GM12864 (cell line): ENCODE measurements at regions not wholly inside any gene's neighbourhood (a gene's known extent, or its start where the extent isn't known, plus 50 kb on each side); places are given as distances from the start of the nearest gene placed in this dataset.

Experiments
- DNase-seq: peaks from one replicate; pipeline ENCODE4 v3.0.0-alpha.2; 2011; ENCODE audit warnings: low read depth
- H3K4me3 ChIP-seq: 2 replicates; pipeline ENCODE4 v1.5.1; 2011; ENCODE audit warnings: mild to moderate bottlenecking, low read depth, low read length, control low read depth
- CTCF ChIP-seq: IDR thresholded peaks from 2 replicates; pipeline ENCODE4 v1.5.1; 2011; ENCODE audit warnings: low read depth, mild to moderate bottlenecking, moderate library complexity, low read length, control low read depth, inconsistent platforms; ENCODE audit errors: missing control alignments

DNA sequence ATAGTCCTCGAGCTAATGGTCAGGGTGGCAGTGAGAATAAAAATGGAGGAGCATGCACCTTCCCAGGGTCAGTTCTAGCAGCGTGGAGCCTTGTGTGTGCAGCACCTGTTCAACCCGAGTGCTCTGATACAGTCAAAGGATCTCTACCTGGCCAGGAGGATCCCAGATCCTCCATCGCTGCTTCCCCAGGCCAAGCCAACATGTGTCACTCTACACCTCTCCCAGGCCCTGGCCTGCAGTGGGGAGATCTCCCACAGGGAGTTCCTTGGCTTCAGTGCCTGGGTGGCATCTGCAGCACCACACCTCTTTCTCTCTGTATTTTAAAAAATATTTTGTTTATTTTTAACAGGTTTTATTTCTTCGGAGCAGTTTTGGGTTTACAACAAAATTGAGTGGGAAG lies 414.8 kb upstream of the C2CD4B start:
- no peak for DNase-seq
- no peak overlapping the region for H3K4me3 ChIP-seq
- no peak for TF ChIP-seq CTCF

DNA sequence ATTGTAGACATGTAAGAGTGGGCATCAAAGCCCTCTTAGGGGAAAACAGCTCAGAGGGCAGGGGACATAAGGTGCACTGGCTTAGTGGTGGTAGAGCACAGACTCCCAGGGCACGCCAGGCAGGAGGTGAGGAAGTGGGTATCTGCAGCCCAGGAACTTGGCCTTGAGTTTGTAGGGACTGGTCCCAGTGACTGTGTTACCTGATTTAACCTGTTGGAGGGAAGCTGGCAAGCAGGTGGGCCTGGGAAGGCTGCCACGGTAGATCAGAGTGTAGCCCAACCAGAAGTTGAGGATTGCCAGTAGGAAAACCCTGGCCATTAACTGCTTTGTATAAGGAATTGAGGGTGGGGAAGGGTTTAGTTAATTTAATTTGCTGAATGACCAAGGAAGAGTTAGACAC lies 417.5 kb upstream of the C2CD4B start:
- no peak for DNase-seq
- no peak for TF ChIP-seq CTCF
- no peak overlapping the region for H3K4me3 ChIP-seq

DNA sequence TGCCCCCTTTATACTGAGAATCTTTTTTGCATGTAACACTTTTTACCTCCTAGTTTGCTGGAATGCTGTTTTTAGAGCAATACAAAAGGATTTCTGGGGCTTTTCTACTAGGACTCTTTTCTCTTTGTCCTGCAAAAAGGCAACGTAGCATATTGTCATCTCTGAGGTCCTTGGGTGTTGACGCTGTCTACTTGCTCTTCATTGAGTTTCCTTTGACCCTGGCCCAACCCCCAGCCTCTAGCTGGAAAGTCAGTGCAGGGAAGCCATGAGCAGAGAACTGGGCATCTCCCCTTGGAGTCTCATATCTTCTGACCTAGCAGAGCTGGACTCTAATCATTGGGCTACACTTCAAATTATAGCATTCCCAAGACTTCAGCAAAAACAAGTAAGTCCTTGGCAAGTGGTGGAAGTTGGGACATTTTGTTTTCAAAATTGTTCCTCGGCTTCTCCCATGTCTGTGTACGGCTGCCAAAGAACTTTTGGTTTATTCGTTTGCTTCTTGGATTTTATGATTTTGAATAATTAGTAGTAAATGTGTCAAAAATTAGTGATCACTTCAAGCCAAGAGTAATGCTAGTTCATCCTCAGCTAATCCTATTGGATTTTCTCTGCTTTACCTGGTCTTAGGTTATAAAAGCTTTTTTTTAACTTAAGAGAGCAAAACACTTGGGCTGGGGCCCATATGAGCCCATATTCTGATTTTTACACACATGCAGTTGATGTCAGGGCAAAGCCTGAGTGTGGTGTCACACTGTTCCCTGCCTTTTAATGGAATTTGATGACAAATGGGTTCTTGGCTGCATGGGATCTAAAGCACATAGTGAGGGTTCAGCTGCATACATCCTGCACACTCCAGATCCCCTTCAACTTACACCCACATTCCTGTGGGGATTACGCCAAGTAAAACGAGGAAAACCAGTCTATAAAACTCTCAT lies 419.5 kb upstream of the C2CD4B start:
- H3K4me3 ChIP-seq: no peak overlapping the region
- no peak for DNase-seq
- no peak for TF ChIP-seq CTCF

- no peak overlapping the region for H3K4me3 ChIP-seq
- DNase-seq: no peak
- TF ChIP-seq CTCF: no peak
Measured at GRCh38 chr15:62588938-62589670, 424.0 kb upstream of the C2CD4B start.

- no peak for DNase-seq
- TF ChIP-seq CTCF: no peak
- no peak overlapping the region for H3K4me3 ChIP-seq
Measured at GRCh38 chr15:62591842-62592838, 427.1 kb upstream of the C2CD4B start.

DNA sequence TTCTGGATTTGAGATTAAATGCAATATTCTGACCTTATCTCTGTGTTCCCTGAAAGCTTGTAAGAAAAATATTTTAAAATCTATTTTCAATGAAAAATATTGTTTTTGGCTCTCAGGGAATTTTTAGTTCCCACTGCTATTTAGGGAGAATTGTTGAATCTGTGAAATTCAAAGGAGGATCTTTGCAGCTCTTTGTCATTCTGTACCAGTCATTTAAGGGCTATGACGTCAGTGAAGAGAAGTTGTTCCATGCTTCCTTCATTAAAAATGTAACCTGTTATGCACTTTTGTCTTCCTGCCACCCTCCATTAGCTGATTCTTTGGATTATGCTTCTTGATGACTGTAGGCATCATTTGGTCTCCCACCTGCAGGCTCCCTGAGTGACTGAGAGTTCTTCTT lies 427.8 kb upstream of the C2CD4B start:
- no peak overlapping the region for H3K4me3 ChIP-seq
- DNase-seq: no peak
- no peak for TF ChIP-seq CTCF
